AG04450 (cell line): ENCODE measurements at regions not wholly inside any gene's neighbourhood (a gene's known extent, or its start where the extent isn't known, plus 50 kb on each side); places are given as distances from the start of the nearest gene placed in this dataset.

Source experiments
- CTCF ChIA-PET: fragments of 300-600, 350-600 bp; formaldehyde crosslinking; extraction: SDS; loops from one replicate; lab custom pipeline; 2022; ENCODE audit warnings: antibody characterized with exemption, inconsistent platforms; lab: Charles Lee
- POLR2A ChIA-PET: fragments of 350-600 bp; formaldehyde crosslinking; extraction: SDS; loops from one replicate; lab custom pipeline; 2021; ENCODE audit warnings: antibody characterized with exemption, inconsistent platforms; lab: Yijun Ruan, JAX
- DNase-seq: peaks from one replicate; pipeline ENCODE4 v3.0.0-alpha.2; 2011; ENCODE audit warnings: low read depth, low spot score
- H3K27ac ChIP-seq: one replicate; pipeline ENCODE4 v1.5.1; 2012; ENCODE audit warnings: low read depth, low read length, control low read depth
- H3K27me3 ChIP-seq: one replicate; pipeline ENCODE4 v1.6.0; 2012; ENCODE audit warnings: low read length; ENCODE audit not compliant: control insufficient read depth, insufficient read depth
- H3K4me3 ChIP-seq: 2 replicates; pipeline ENCODE4 v1.5.1; 2011; ENCODE audit warnings: mild to moderate bottlenecking, low read depth, low read length, control low read depth
- H3K9me3 ChIP-seq: 2 replicates; pipeline ENCODE4 v1.5.1; 2012; ENCODE audit warnings: low read length; ENCODE audit not compliant: control insufficient read depth, insufficient read depth
- CTCF ChIP-seq: IDR thresholded peaks from 2 replicates; pipeline ENCODE4 v1.5.1; 2011; ENCODE audit warnings: low read depth, low read length, control low read depth, inconsistent platforms

- Histone ChIP-seq H3K4me3 (no peak overlapping the region), H3K9me3 (no peaks in the 10 kb centered on the region), H3K27me3 (no peaks in the 10 kb centered on the region), H3K27ac (no peak overlapping the region)
- TF ChIP-seq CTCF = no peak
- ChIA-PET CTCF (interaction anchor here (1.5 kb wide), 1 partner anchor 27 kb away, joined by 3 read pairs; no protein-coding TSS in a partner anchor), POLR2A (interaction anchor here (0.8 kb wide), 1 partner anchor 62 kb away, joined by 3 read pairs; no protein-coding TSS in a partner anchor)
- DNase-seq = no peak
These were observed 129.7 kb downstream of the RPL22L1 start for GRCh38 chr3:170740285-170740684.

- Histone ChIP-seq H3K27me3 (no peaks in the 10 kb centered on the region), H3K4me3 (no peak overlapping the region), H3K9me3 (no peaks in the 10 kb centered on the region), H3K27ac (no peak overlapping the region)
- ChIA-PET POLR2A (no interaction called here), CTCF (interaction anchor here (1.5 to 2.3 kb wide), 2 partner anchors 26 to 70 kb away, joined by 3 to 8 read pairs; no protein-coding TSS in a partner anchor)
- no peak for DNase-seq
- TF ChIP-seq CTCF = no peak
These were observed 130.6 kb downstream of the RPL22L1 start for GRCh38 chr3:170739410-170739809.

- POLR2A ChIA-PET = no interaction called here
- Histone ChIP-seq H3K9me3 (no peaks in the 10 kb centered on the region), H3K27me3 (no peaks in the 10 kb centered on the region), H3K4me3 (no peak overlapping the region), H3K27ac (no peak overlapping the region)
- no peak for DNase-seq
- CTCF ChIA-PET = interaction anchor here (1.5 to 2.3 kb wide), 2 partner anchors 26 to 71 kb away, joined by 3 to 8 read pairs; no protein-coding TSS in a partner anchor
- TF ChIP-seq CTCF = no peak
These were observed 131.2 kb downstream of the RPL22L1 start for GRCh38 chr3:170738766-170739165.

- CTCF ChIA-PET = interaction anchor here (1.4 to 2.3 kb wide), 2 partner anchors 13 to 72 kb away, joined by 3 to 8 read pairs; no protein-coding TSS in a partner anchor
- no peak for TF ChIP-seq CTCF
- POLR2A ChIA-PET = no interaction called here
- no peaks in the 10 kb centered on the region for H3K27me3 ChIP-seq
- no peaks in the 10 kb centered on the region for H3K9me3 ChIP-seq
- H3K27ac ChIP-seq = no peak overlapping the region
- no peak for DNase-seq
- H3K4me3 ChIP-seq = no peak overlapping the region
These were observed 132.4 kb downstream of the RPL22L1 start for GRCh38 chr3:170737498-170738162.

GRCh38 chr3:170735821-170736220 lies 134.2 kb downstream of the RPL22L1 start:
- H3K9me3 ChIP-seq = no peaks in the 10 kb centered on the region
- POLR2A ChIA-PET = no interaction called here
- CTCF ChIA-PET = no interaction called here
- no peak for DNase-seq
- no peak overlapping the region for H3K4me3 ChIP-seq
- H3K27me3 ChIP-seq = no peaks in the 10 kb centered on the region
- TF ChIP-seq CTCF = no peak
- H3K27ac ChIP-seq = no peak overlapping the region
